NCI-H146 (cell line): ENCODE measurements at regions not wholly inside any gene's neighbourhood (a gene's known extent, or its start where the extent isn't known, plus 50 kb on each side); places are given as distances from the start of the nearest gene placed in this dataset.
"Not testable (repeated sequence)": the region's sequence is repeated elsewhere in the genome, so short reads cannot be mapped to it uniquely, and the experiment has no call there.

Experiments used
- DNase-seq: peaks from one replicate; lab custom pipeline; 2025; lab: John Stamatoyannopoulos, UW

- DNase-seq, result no peak
Observed at GRCh38 chr18:29855637-29856036, 1186.9 kb downstream of the DSC3 start.

GRCh38 chr18:29853126-29853525 is 1189.4 kb downstream of the DSC3 start:
- no peak for DNase-seq

- DNase-seq, result no peak
Observed at GRCh38 chr18:29849144-29849543, 1193.4 kb downstream of the DSC3 start.

DNA sequence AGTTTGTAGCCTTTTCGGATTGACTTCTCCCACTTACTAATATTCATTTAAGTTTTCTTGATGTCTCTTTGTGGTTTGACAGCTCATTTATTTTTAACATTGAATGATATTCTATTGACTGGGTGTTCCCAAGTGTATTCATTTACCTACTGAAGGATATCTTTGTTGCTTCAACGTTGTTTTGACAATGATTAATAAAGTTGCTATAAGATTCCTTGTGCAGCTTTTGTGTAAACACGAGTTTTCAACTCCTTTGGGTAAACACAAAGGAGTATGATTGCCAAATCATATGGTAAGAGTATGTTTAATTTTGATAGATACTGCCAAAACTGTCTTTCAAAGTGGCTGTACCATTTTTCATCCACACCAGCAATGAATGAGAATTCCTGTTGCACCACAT is 1200.9 kb downstream of the DSC3 start:
- DNase-seq, result no peak

DNA sequence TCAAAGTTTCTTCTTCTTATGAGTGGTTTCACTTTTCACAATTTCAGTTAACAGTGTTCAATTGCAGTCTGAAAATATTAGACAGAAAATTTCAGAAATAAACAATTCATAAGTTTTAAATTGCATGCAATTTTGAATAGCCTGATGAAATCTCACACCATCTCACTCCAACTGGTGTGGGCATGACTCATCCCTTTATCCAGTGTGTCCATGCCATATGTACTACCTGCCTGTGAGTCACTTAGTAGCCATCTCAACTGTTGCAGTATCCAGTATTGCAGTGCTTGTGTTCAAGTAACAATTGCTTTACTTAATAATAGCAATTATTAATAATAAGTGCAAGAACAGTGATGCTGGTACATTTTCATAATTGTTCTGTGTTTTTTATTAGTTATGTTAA is 1202.5 kb downstream of the DSC3 start:
- no peak for DNase-seq

GRCh38 chr18:29838961-29839360 is 1203.6 kb downstream of the DSC3 start:
- not testable (repeated sequence) for DNase-seq

DNA sequence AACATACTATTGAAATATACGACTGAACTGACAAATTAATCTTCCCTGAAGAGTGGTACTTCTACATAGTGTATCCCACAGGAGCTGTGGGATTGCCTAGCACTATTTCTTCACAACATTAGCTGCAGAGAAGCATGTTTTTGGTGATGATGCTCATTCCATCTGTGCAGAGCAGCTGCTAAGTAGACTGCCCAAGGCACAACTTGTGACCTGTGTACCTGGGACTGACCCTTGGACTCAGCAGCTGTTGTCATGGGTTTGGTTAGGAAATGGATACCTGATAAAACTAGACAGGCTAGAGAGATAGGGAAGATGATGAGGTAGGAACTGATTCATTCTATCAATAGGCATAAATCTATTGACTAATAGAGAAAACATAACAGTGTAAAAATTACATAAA is 1204.0 kb downstream of the DSC3 start:
- DNase-seq, result no peak

- no peak for DNase-seq
Observed at GRCh38 chr18:29823671-29824070, 1218.9 kb downstream of the DSC3 start.

GRCh38 chr18:29821544-29821943 is 1221.0 kb downstream of the DSC3 start:
- no peak for DNase-seq

DNA sequence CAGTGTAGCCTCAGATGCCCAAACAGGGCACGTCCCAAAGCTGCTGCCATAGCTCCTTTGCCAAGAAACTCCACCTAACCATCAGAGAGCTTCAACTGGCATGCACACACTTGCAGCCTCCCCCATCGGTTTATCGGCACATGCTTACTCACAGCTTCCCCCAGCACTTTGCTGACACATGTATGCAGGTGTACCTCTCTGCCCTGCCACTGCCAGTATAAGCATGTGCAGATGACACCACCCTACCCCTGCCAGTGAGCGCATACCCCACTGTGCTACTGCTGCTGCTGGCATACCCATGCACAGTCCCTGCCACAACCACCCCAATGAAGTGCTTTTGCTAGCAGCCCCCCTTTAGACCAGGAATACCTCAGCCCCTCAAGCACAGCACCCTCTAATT is 1231.0 kb downstream of the DSC3 start:
- DNase-seq, result no peak

DNA sequence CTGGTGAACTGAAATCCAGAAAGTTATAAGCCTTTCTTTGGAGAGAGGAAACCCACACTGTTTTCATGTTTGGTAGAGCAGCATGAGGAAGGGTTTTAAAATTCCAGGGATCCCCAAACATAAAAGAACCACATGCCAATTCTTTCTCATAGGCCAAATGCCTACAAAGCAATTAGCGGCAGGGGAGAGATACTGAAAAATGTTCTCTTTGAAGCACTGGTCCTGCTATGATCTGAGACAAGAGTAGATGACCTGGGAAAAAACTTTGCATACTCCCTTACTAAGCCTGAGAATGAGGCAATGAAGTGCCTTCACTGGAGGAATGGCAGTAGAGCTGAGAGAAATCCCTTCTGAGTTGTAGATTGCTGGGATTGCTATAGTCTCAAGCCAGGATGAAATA is 1261.7 kb downstream of the DSC3 start:
- no peak for DNase-seq

DNA sequence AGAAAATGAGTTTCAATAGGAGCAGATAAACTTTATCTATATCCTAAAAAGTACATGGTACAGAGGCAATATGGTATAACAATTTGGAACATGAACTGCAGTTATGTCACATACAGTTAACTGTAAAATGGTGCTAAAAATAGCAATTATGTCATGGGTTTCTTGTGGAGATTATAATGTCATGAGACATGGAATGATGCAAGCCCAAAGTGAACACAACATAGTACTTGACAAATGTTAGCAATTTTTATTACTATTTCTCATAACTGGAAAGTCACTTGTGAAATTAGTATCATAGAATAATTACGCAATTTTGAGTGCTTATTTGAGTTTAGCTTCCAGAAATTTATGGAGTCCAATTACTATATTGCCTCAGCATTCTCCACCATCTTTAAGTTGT is 1263.4 kb downstream of the DSC3 start:
- DNase-seq, result no peak

- DNase-seq, result no peak
Observed at GRCh38 chr18:29753379-29753778, 1289.2 kb downstream of the DSC3 start.

- no peak for DNase-seq
Observed at GRCh38 chr18:29749704-29750103, 1292.8 kb downstream of the DSC3 start.

GRCh38 chr18:29741461-29741860 is 1301.1 kb downstream of the DSC3 start:
- no peak for DNase-seq

DNA sequence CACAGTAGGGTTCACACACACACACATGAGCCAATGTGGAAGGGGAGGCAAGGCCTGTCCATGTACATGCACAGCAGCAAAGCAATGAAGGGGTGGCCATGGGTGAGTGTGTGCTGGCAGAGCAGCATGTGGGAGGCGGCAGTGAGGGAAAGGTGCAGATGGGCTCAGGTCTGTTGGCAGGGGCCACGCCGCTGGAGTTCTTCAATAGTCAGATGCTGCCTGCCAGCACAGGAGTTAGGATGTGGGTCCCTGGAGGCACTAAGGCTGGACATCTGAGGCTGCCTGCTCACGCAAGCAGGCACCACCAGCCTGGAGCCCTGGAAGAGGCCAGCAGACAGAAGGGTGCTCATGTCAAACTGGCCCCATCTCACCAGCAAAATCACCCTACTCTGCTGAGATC is 1304.9 kb downstream of the DSC3 start:
- no peak for DNase-seq

DNA sequence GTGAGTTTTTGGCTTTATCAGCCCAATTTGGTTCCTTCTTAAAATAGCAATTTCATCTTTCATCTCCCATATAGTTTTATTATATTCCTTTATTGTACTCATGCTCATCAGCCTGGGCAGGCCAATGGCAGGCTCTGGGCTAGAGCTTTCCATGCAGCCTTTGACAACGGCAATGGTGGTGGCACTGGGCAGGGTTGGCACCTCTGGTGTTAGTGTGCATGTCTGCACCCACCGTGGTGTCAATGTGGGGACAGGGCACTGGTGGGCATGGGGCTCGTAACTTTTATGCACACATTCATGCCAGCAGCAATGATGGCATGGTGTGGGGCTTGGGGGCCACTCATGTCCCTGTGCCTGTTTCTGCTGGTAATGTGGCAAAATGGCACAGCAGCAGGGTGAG is 1305.4 kb downstream of the DSC3 start:
- DNase-seq, result no peak

DNA sequence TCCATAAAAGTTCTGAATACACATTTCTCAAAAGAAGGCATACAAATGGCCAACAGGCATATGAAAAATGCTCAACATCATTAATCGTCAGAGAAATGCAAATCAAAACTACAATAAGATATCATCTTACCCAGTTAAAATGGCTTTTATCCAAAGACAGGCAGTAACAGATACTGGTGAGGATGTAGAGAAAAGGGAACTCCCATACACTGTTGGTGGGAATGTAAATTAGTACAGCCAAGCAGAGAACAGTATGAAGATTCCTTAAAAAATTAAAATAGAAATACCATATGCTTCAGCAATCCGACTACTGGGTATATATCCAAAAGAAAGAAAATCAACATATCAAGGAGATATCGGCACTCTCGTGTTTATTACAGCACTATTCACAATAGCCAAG is 1312.5 kb downstream of the DSC3 start:
- no peak for DNase-seq

- DNase-seq, result no peak
Observed at GRCh38 chr18:29726646-29727045, 1315.9 kb downstream of the DSC3 start.

DNA sequence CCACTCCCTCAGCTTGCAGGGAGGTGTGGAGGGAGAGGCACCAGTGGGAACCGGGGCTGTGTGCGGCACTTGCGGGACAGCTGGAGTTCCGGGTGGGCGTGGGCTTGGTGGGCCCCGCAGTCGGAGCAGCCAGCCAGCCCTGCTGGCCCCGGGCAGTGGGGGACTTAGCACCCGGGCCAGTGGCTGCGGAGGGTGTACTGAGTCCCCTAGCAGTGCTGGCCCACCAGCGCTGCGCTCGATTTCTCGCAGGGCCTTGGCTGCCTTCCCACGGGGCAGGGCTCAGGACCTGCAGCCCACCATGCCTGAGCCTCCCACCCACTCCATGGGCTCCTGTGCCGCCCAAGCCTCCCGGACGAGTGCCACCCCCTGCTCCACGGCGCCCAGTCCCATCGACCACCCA is 1319.1 kb downstream of the DSC3 start:
- DNase-seq, result not testable (repeated sequence)

- DNase-seq, result not testable (repeated sequence)
Observed at GRCh38 chr18:29715960-29716359, 1326.6 kb downstream of the DSC3 start.

GRCh38 chr18:29712785-29713184 is 1329.8 kb downstream of the DSC3 start:
- DNase-seq, result no peak

- DNase-seq, result peak; percentile 71
Observed at GRCh38 chr18:29711932-29712331, 1330.6 kb downstream of the DSC3 start.

DNA sequence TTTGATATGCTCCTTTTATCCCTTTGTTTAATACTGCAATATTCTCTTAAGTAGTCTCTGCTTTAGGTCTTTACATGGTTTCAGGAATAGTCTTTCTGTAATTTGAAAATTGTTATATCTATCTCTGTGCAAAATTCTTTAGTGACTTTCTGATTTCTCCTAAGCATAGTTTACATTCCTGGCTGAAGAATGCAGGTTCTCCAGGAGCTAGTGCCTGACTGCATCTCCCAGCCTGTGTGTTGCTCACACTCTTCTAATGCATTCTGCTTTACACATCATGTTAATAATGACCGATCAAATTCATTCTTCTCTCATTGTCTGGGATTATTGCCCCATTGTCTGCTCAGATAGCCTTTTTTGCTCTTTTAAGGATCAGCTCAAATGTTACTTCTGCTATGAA is 1349.2 kb downstream of the DSC3 start:
- no peak for DNase-seq

DNA sequence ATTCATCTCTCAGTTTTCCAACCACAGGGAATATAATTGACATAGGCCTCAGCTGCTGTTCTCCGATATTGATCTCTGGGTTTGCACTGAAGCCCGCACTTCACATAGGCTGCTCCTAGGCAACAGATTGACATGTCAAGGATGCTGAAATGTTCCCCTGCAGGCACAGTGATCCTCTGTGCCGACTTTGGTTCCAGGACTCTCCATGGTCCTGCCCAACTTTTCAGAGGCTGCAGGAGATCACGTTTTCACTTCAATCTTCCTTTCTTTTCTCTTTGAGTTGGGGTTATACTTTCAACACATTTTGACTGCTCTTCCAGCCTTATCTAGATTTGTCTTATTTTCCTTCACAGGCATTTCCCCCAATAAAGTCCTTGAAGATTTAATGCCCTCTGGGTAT is 1361.0 kb downstream of the DSC3 start:
- DNase-seq, result no peak
